ENCODE measurements at regions not wholly inside any gene's neighbourhood (a gene's known extent, or its start where the extent isn't known, plus 50 kb on each side); places are given as distances from the start of the nearest gene placed in this dataset.

DNA sequence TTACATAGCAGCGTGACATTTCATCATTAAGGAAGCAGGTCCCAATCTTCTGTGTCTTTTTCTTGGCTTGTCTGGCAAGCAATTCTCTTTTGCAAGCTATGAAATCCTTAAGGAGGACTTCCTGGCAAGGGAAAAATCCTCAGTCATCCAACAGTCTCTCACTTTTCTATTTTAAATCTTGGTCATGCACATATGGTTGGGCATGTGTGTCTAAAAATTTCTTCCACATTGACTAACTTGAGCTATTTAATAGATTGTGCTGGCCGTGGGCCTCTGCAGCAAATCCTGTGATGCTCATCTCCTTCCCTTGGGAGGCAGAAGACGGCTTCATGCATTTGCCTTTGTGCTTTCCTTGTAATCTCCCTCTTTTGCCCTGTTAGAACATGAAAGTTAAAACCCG, 634.3 kb upstream of the FANCL start:
- H3K4me3 Mint-ChIP-seq (ENCODE audit: low read depth, unreplicated experiment): no peak overlapping the region
- H3K27me3 Mint-ChIP-seq (ENCODE audit: unreplicated experiment): peaks cover 25% of the 10 kb centered on the region
- BruUV-seq (replicated peaks): no TSS peak
- no peaks in the 10 kb centered on the region for H3K36me3 Mint-ChIP-seq (ENCODE audit: insufficient read depth, unreplicated experiment)
- no peaks in the 10 kb centered on the region for H3K9me3 Mint-ChIP-seq (ENCODE audit: low read depth, unreplicated experiment)
- H3K27ac Mint-ChIP-seq (ENCODE audit: unreplicated experiment): no peak overlapping the region
- no peaks in the 10 kb centered on the region for H3K4me1 Mint-ChIP-seq (ENCODE audit: low read depth, unreplicated experiment)
- CTCF ChIA-PET: interaction anchor here (0.7 kb wide), 1 partner anchor 15 kb away, joined by 5 read pairs; no protein-coding TSS in a partner anchor
- intact Hi-C loops (cut with micrococcal nuclease; ENCODE audit: unreplicated experiment): loop anchor here (10.0 kb wide), 1 partner anchor 111 kb away; no protein-coding TSS in a partner anchor
- DNase-seq: no peak
- TF ChIP-seq, protein P1, sequence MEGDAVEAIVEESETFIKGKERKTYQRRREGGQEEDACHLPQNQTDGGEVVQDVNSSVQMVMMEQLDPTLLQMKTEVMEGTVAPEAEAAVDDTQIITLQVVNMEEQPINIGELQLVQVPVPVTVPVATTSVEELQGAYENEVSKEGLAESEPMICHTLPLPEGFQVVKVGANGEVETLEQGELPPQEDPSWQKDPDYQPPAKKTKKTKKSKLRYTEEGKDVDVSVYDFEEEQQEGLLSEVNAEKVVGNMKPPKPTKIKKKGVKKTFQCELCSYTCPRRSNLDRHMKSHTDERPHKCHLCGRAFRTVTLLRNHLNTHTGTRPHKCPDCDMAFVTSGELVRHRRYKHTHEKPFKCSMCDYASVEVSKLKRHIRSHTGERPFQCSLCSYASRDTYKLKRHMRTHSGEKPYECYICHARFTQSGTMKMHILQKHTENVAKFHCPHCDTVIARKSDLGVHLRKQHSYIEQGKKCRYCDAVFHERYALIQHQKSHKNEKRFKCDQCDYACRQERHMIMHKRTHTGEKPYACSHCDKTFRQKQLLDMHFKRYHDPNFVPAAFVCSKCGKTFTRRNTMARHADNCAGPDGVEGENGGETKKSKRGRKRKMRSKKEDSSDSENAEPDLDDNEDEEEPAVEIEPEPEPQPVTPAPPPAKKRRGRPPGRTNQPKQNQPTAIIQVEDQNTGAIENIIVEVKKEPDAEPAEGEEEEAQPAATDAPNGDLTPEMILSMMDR (IDR thresholded peaks at IDR 0.05; ENCODE audit: unreplicated experiment): no peak

DNA sequence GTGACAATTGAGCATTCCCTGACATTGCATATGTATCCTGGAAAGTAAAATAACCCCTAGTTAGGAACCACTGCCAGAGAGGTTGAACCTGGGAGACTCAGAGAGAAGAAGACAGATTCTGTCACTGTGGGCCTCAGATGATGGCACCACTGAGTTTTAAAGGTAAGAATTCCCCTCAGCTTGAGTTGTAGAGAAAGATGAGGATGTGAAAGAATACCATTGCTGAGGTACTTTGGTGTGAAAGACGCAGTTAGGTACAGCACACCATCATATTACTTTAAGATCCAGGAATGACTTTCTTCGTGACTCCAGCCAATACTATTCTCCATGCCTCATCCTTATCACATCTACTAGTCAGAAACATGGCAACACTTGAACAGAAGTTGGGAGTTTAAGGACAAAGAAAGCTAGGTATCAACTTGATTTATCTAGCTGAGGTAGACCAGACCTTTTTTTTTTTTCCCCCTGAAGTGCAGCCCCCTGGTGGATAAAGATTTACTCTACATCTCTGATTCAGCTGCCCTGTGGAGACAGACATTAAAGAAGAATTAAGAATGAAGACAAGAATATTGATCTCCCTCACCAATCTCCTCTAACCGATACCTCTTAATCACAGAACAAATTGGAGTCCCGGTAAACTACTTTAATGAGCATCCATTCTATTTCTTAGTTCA, 630.5 kb upstream of the FANCL start:
- no peak overlapping the region for H3K27ac Mint-ChIP-seq (ENCODE audit: unreplicated experiment)
- H3K9me3 Mint-ChIP-seq (ENCODE audit: low read depth, unreplicated experiment): no peaks in the 10 kb centered on the region
- no peaks in the 10 kb centered on the region for H3K4me1 Mint-ChIP-seq (ENCODE audit: low read depth, unreplicated experiment)
- intact Hi-C loops (cut with micrococcal nuclease; ENCODE audit: unreplicated experiment): loop anchor here (10.0 kb wide), 1 partner anchor 107 kb away; no protein-coding TSS in a partner anchor
- no peaks in the 10 kb centered on the region for H3K36me3 Mint-ChIP-seq (ENCODE audit: insufficient read depth, unreplicated experiment)
- H3K4me3 Mint-ChIP-seq (ENCODE audit: low read depth, unreplicated experiment): no peak overlapping the region
- CTCF ChIA-PET: no interaction called here
- BruUV-seq (replicated peaks): no TSS peak
- H3K27me3 Mint-ChIP-seq (ENCODE audit: unreplicated experiment): peaks cover 25% of the 10 kb centered on the region
- no peak for DNase-seq
- TF ChIP-seq, protein P1 (IDR thresholded peaks at IDR 0.05; ENCODE audit: unreplicated experiment): no peak

DNA sequence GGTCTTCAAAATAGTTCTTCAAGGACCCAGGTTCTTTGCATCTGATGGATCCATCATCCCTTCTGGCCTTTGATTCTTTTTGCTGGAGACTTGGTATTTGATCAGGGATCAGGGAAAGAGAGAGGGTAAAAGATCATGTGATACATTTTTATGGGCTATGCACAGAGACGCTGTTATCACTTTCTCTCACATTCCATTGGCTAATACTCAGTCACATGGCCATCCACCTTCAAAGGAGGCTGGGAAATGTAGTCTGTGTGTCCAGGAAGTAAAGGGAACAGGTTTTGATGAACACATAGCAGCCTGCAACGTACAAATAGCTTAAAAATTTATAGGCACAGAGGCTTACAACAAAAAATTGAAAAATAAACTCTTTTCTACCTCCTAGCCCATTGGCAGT, 629.6 kb upstream of the FANCL start:
- Mint-ChIP-seq H3K27ac (ENCODE audit: unreplicated experiment) (no peak overlapping the region), H3K27me3 (ENCODE audit: unreplicated experiment) (peaks cover 18% of the 10 kb centered on the region), H3K4me3 (ENCODE audit: low read depth, unreplicated experiment) (no peak overlapping the region), H3K9me3 (ENCODE audit: low read depth, unreplicated experiment) (no peaks in the 10 kb centered on the region), H3K36me3 (ENCODE audit: insufficient read depth, unreplicated experiment) (no peaks in the 10 kb centered on the region), H3K4me1 (ENCODE audit: low read depth, unreplicated experiment) (no peaks in the 10 kb centered on the region)
- BruUV-seq (replicated peaks): no TSS peak
- TF ChIP-seq, protein P1 (IDR thresholded peaks at IDR 0.05; ENCODE audit: unreplicated experiment): no peak
- CTCF ChIA-PET: no interaction called here
- intact Hi-C loops (cut with micrococcal nuclease; ENCODE audit: unreplicated experiment): loop anchor here (10.0 kb wide), 1 partner anchor 106 kb away; no protein-coding TSS in a partner anchor
- peak; percentile 26 for DNase-seq

DNA sequence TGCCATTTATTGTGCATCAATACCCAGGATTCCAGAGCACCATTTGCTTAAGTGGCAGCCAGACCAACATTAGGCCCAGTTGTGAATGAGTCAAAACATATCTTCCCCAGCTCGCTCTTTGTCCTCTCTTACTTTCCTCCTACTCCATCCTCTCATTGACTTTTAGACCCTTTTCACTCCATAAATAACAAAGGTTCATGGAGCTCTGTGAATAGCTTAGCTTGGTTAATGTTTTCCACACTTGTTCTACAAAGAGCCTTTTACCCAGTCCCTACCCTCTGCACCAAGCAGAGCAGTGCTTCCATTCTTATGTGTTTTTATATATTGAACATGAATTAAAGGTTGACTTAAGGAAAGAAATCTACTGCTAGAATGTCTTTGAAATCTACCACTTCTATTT, 625.8 kb upstream of the FANCL start:
- H3K27me3 Mint-ChIP-seq (ENCODE audit: unreplicated experiment): peaks cover 10% of the 10 kb centered on the region
- TF ChIP-seq, protein P1 (IDR thresholded peaks at IDR 0.05; ENCODE audit: unreplicated experiment): no peak
- no peaks in the 10 kb centered on the region for H3K36me3 Mint-ChIP-seq (ENCODE audit: insufficient read depth, unreplicated experiment)
- no peaks in the 10 kb centered on the region for H3K4me1 Mint-ChIP-seq (ENCODE audit: low read depth, unreplicated experiment)
- intact Hi-C loops (cut with micrococcal nuclease; ENCODE audit: unreplicated experiment): no loop called here
- BruUV-seq (replicated peaks): no TSS peak
- H3K27ac Mint-ChIP-seq (ENCODE audit: unreplicated experiment): no peak overlapping the region
- peaks cover 2% of the 10 kb centered on the region for H3K9me3 Mint-ChIP-seq (ENCODE audit: low read depth, unreplicated experiment)
- H3K4me3 Mint-ChIP-seq (ENCODE audit: low read depth, unreplicated experiment): no peak overlapping the region
- CTCF ChIA-PET: no interaction called here
- DNase-seq: no peak

All from Calu3 (cell line).